ENCODE measurements at regions not wholly inside any gene's neighbourhood (a gene's known extent, or its start where the extent isn't known, plus 50 kb on each side); places are given as distances from the start of the nearest gene placed in this dataset.

- TF ChIP-seq ZNF462 (CRISPR knock-in tag; IDR thresholded peaks at IDR 0.05) (no peak), ETS1 (IDR thresholded peaks at IDR 0.05) (no peak), CTCF (conservative IDR thresholded peaks at IDR 0.05; ENCODE audit: low read depth in 2 of 2) (no peak), JUNB (IDR thresholded peaks at IDR 0.05; ENCODE audit: unreplicated experiment) (no peak), CREB1 (CRISPR knock-in tag; IDR thresholded peaks at IDR 0.05; ENCODE audit: low read depth) (no peak)
Measured at GRCh38 chr1:48080331-48081255, 83.4 kb upstream of the TRABD2B start (continued).
